ENCODE measurements at regions not wholly inside any gene's neighbourhood (a gene's known extent, or its start where the extent isn't known, plus 50 kb on each side); places are given as distances from the start of the nearest gene placed in this dataset.

DNA sequence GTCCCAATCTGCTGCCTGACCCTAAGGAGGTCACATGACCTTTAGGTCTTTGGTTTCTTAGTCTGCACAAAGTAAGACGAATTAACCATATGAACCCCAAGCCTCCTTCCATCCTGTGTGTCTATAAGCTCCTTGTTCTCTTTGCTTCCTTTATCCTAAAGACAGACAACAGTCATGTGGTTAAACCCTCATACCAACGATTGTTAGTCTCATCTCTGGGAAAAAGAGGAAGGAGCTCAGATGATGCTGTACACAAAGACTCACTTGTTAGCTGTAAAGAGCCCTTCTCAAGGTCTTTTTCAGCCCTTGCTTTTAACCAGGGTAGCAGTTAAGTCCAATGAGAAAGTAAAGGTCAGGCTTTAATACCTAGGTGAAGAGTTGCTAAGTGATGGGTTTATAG, 443.7 kb downstream of the TNS1 start:
- Histone ChIP-seq H3K4me2 (no peak overlapping the region), H3K4me1 (peaks cover 10% of the 10 kb centered on the region), H3K27me3 (no peaks in the 10 kb centered on the region), H3K36me3 (no peaks in the 10 kb centered on the region), H3K27ac (no peak overlapping the region), H3K4me3 (no peak overlapping the region), H3K9me3 (peaks cover 15% of the 10 kb centered on the region), H4K20me1 (no peaks in the 10 kb centered on the region), H3K9ac (no peak overlapping the region)
- no peak for TF ChIP-seq Cebpa-rat (IDR thresholded peaks at IDR 0.05)

DNA sequence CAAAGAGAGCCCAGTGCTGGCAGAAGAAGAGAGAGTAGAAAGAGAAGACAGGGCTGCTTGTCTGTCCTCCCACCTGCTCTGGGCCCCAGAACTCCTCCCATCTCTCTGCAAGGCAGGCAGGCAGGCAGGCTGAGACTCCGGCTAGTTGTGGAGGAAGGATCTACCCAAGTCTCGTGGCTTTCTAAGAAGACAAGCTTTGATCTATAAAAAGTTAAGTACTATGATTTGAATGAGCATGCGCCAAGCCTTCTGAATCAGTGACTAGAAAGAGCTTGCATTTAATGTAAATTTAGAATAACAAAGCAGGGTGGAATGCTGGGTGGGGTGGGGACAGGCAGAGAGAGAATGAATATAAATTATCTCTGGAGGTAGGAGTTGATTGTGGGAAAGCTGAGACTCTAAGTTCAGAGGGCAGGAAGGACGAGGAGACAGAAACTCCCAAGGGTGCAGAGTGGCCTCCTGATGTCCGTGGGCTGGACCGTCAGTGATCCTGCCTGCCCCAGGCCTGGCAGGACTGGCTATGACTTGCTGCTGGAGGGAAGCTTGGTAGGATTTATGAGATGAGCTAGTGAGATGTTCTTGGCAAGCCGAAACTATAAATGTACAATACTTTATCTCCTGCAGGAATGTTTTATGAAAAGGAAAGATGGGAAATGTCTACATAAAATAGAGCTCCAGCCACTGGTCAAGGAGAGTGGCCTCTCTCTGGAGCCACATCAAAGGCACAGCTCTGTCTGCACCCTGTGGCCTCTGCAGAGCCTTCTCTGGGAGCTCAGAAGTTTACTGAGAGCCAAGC, 447.5 kb downstream of the TNS1 start:
- no peaks in the 10 kb centered on the region for H4K20me1 ChIP-seq
- peaks cover 15% of the 10 kb centered on the region for H3K4me1 ChIP-seq
- H3K4me3 ChIP-seq = no peak overlapping the region
- no peak overlapping the region for H3K27ac ChIP-seq
- peak overlapping the region; percentile 26 for H3K4me2 ChIP-seq
- no peaks in the 10 kb centered on the region for H3K27me3 ChIP-seq
- no peak overlapping the region for H3K9ac ChIP-seq
- H3K36me3 ChIP-seq = no peaks in the 10 kb centered on the region
- TF ChIP-seq Cebpa-rat (IDR thresholded peaks at IDR 0.05) = no peak
- H3K9me3 ChIP-seq = no peaks in the 10 kb centered on the region

GRCh38 chr2:217553679-217554078, 449.1 kb downstream of the TNS1 start:
- peaks cover 15% of the 10 kb centered on the region for H3K4me1 ChIP-seq
- H3K4me3 ChIP-seq = no peak overlapping the region
- no peaks in the 10 kb centered on the region for H3K9me3 ChIP-seq
- H3K4me2 ChIP-seq = 0 out of 2 replicates have a peak overlapping the region, but pooled peaks have one; percentile 2
- TF ChIP-seq Cebpa-rat (IDR thresholded peaks at IDR 0.05) = no peak
- H3K36me3 ChIP-seq = no peaks in the 10 kb centered on the region
- no peak overlapping the region for H3K9ac ChIP-seq
- no peaks in the 10 kb centered on the region for H4K20me1 ChIP-seq
- no peak overlapping the region for H3K27ac ChIP-seq
- no peaks in the 10 kb centered on the region for H3K27me3 ChIP-seq

GRCh38 chr2:217553202-217553601, 449.6 kb downstream of the TNS1 start:
- no peak for TF ChIP-seq Cebpa-rat (IDR thresholded peaks at IDR 0.05)
- Histone ChIP-seq H3K27me3 (no peaks in the 10 kb centered on the region), H3K27ac (no peak overlapping the region), H4K20me1 (no peaks in the 10 kb centered on the region), H3K9ac (no peak overlapping the region), H3K36me3 (no peaks in the 10 kb centered on the region), H3K4me3 (no peak overlapping the region), H3K4me2 (0 out of 2 replicates have a peak overlapping the region, but pooled peaks have one; percentile 2), H3K9me3 (no peaks in the 10 kb centered on the region), H3K4me1 (peaks cover 15% of the 10 kb centered on the region)

GRCh38 chr2:217552081-217552480, 450.7 kb downstream of the TNS1 start:
- Histone ChIP-seq H3K9ac (no peak overlapping the region), H3K4me2 (no peak overlapping the region), H3K4me3 (no peak overlapping the region), H3K36me3 (no peaks in the 10 kb centered on the region), H3K9me3 (no peaks in the 10 kb centered on the region), H3K4me1 (peaks cover 15% of the 10 kb centered on the region), H4K20me1 (no peaks in the 10 kb centered on the region), H3K27ac (no peak overlapping the region), H3K27me3 (no peaks in the 10 kb centered on the region)
- no peak for TF ChIP-seq Cebpa-rat (IDR thresholded peaks at IDR 0.05)

DNA sequence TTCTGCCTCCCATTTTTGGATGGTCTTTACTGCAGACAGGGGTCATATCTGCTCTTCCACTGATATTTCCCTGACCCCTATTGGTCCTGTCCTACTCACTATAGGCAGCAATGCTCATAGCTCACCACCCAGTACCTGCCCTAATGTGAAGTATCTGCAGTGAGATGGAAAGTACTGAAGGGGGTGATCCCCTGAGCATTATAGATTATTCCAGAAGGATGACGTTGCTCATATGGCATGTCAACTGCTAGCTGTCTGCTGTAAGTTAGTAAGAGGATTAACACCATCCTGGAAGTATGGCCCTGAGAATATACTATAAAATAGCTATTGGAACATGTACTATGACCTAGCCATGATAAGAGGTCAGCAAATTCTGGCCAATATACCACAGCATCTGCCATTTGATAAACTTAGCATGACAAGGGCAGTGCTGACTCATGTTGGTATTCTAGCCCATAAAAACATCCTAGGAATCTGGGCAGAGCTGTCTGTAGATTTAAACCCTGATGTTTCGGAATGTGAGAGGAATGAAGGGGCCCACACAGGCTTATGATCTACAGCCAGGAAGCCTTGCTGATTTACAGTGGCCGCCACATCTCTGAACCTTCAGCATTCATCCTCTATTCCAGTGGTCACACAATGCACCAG, 451.4 kb downstream of the TNS1 start:
- no peak overlapping the region for H3K4me2 ChIP-seq
- no peaks in the 10 kb centered on the region for H4K20me1 ChIP-seq
- H3K27ac ChIP-seq = no peak overlapping the region
- TF ChIP-seq Cebpa-rat (IDR thresholded peaks at IDR 0.05) = no peak
- H3K9ac ChIP-seq = no peak overlapping the region
- H3K36me3 ChIP-seq = no peaks in the 10 kb centered on the region
- peaks cover 15% of the 10 kb centered on the region for H3K4me1 ChIP-seq
- no peak overlapping the region for H3K4me3 ChIP-seq
- no peaks in the 10 kb centered on the region for H3K27me3 ChIP-seq
- H3K9me3 ChIP-seq = no peaks in the 10 kb centered on the region; the same call in 1 of the 2 replicates

DNA sequence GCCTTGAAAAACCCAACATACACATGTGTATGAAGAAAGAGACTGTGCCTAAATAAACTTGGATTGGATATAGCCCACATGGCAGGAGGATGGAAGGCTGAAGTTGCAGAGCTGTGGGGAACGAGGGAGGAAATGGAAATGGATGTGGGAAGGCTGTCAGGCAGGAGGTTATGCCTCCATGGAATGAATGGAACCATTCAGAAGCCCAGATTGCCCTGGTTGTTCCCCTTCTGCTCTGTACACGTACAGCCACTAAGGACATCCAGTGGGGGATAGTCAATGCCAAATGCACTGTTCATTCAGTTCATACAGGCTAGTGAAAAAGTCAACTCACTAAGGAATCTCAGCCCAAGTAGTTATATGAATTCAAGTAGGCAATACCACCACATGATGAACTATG, 463.7 kb downstream of the TNS1 start:
- Histone ChIP-seq H3K36me3 (no peaks in the 10 kb centered on the region), H4K20me1 (no peaks in the 10 kb centered on the region), H3K4me2 (no peak overlapping the region), H3K27ac (no peak overlapping the region), H3K9ac (no peak overlapping the region), H3K4me3 (no peak overlapping the region), H3K27me3 (no peaks in the 10 kb centered on the region), H3K4me1 (no peaks in the 10 kb centered on the region), H3K9me3 (peaks cover 6% of the 10 kb centered on the region; the same call in 1 of the 2 replicates)
- TF ChIP-seq Cebpa-rat (IDR thresholded peaks at IDR 0.05) = no peak

- H3K9ac ChIP-seq = no peak overlapping the region
- no peaks in the 10 kb centered on the region for H3K36me3 ChIP-seq
- no peaks in the 10 kb centered on the region for H3K4me1 ChIP-seq
- H3K27ac ChIP-seq = no peak overlapping the region
- H3K9me3 ChIP-seq = peaks cover 2% of the 10 kb centered on the region; the same call in 1 of the 2 replicates
- no peaks in the 10 kb centered on the region for H4K20me1 ChIP-seq
- no peaks in the 10 kb centered on the region for H3K27me3 ChIP-seq
- no peak overlapping the region for H3K4me3 ChIP-seq
- no peak for TF ChIP-seq Cebpa-rat (IDR thresholded peaks at IDR 0.05)
- H3K4me2 ChIP-seq = no peak overlapping the region
These were observed 464.1 kb downstream of the TNS1 start for GRCh38 chr2:217538719-217539118.

GRCh38 chr2:217535957-217536708, 466.7 kb downstream of the TNS1 start:
- H4K20me1 ChIP-seq = no peaks in the 10 kb centered on the region
- no peak overlapping the region for H3K4me2 ChIP-seq
- H3K4me1 ChIP-seq = no peaks in the 10 kb centered on the region
- no peak overlapping the region for H3K9ac ChIP-seq
- H3K27ac ChIP-seq = no peak overlapping the region
- TF ChIP-seq Cebpa-rat (IDR thresholded peaks at IDR 0.05) = no peak
- H3K27me3 ChIP-seq = no peaks in the 10 kb centered on the region
- H3K4me3 ChIP-seq = no peak overlapping the region
- no peaks in the 10 kb centered on the region for H3K9me3 ChIP-seq
- H3K36me3 ChIP-seq = no peaks in the 10 kb centered on the region
